HCT116 (cell line): ENCODE measurements at regions not wholly inside any gene's neighbourhood (a gene's known extent, or its start where the extent isn't known, plus 50 kb on each side); places are given as distances from the start of the nearest gene placed in this dataset.

Experiments
- ATAC-seq: fragments of 200-7000 bp; cut with Tn5 transposase; 2 replicates; pipeline ENCODE4 v1.9.1; 2020; ENCODE audit warnings: mild to moderate bottlenecking, moderate library complexity
- BruUV-seq: library from RNA; stranded (reverse); fragments of 400-500 nt; replicated peaks from 2 replicates; lab custom pipeline; 2021; lab: Mats Ljungman, UMichigan
- CTCF ChIA-PET: fragments of 300-600 bp; sonication (Branson Sonifier 250); formaldehyde crosslinking; loops from one replicate; lab custom pipeline; 2021; ENCODE audit warnings: antibody characterized with exemption; lab: Charles Lee
- POLR2A ChIA-PET: fragments of 300-600, 350-600 bp; sonication (Branson Sonifier 250); formaldehyde crosslinking; loops from one replicate; lab custom pipeline; 2021; ENCODE audit warnings: antibody characterized with exemption; lab: Charles Lee
- RAD21 ChIA-PET, 2 experiments: fragments of 300-600 bp; sonication (Branson Sonifier 250); formaldehyde crosslinking; loops; one replicate each; lab custom pipeline; 2023; ENCODE audit warnings: low total read pairs in 2 of 2; ENCODE audit not compliant: uncharacterized antibody in 2 of 2, unreplicated experiment in 2 of 2, low non-redundant PET in 1 of 2; lab: Charles Lee
- DNase-seq: peaks from one replicate; pipeline ENCODE4 v3.0.0-alpha.2; 2010; ENCODE audit warnings: low read depth, low spot score
- H2AFZ ChIP-seq: fragments of 200-600 bp; shearing (Covaris generic), sonication (generic); 2 replicates; pipeline ENCODE4 v1.6.1; 2017; ENCODE audit warnings: low read depth, mixed run types, mixed read lengths, antibody characterized with exemption, low read length; ENCODE audit not compliant: poor library complexity, severe bottlenecking
- H3K27ac ChIP-seq: 2 replicates; pipeline ENCODE4 v1.5.1; 2012; ENCODE audit warnings: low read depth, low read length
- H3K27me3 ChIP-seq: fragments of 200-600 bp; sonication (generic); 2 replicates; pipeline ENCODE4 v1.6.1; 2016; ENCODE audit warnings: mixed run types, low read length, mixed read lengths; ENCODE audit not compliant: insufficient read depth
- H3K36me3 ChIP-seq, 2 experiments: fragments of 200-500 bp in 1 of 2; fragments of 200-600 bp in 1 of 2; sonication (Bioruptor generic) in 1 of 2; sonication (generic) in 1 of 2; 2 replicates each; pipeline versions ENCODE4 v1.5.1 to v1.6.1; 2014 to 2016; ENCODE audit warnings: low read length in 2 of 2, inconsistent platforms in 1 of 2, mixed read lengths in 1 of 2, mixed run types in 1 of 2; ENCODE audit not compliant: insufficient read depth in 2 of 2, control insufficient read depth in 1 of 2
- H3K4me1 ChIP-seq, 2 experiments: fragments of 200-600 bp in 1 of 2; sonication (generic) in 1 of 2; 2 replicates each; pipeline versions ENCODE4 v1.5.1 to v1.6.1; 2012 to 2017; ENCODE audit warnings: low read length in 2 of 2, inconsistent platforms in 1 of 2, mild to moderate bottlenecking in 1 of 2, mixed read lengths in 1 of 2, mixed run types in 1 of 2, moderate library complexity in 1 of 2; ENCODE audit not compliant: insufficient read depth in 2 of 2, control insufficient read depth in 1 of 2
- H3K4me2 ChIP-seq: fragments of 200-600 bp; sonication (generic); 2 replicates; pipeline ENCODE4 v1.6.1; 2017; ENCODE audit warnings: mixed run types, low read length, mixed read lengths
- H3K4me3 ChIP-seq, 2 experiments: fragments of 200-600 bp in 1 of 2; sonication (generic) in 1 of 2; replicated peaks in 1 of 2; 2 replicates each; pipeline ENCODE4 v1.5.1; 2011 to 2016; ENCODE audit warnings: low read length in 2 of 2, control low read depth in 1 of 2, low read depth in 1 of 2, mild to moderate bottlenecking in 1 of 2, mixed read lengths in 1 of 2, mixed run types in 1 of 2
- H3K79me2 ChIP-seq: fragments of 200-600 bp; sonication (generic); 2 replicates; pipeline ENCODE4 v1.6.1; 2017; ENCODE audit warnings: mild to moderate bottlenecking, mixed run types, low read length, moderate library complexity, mixed read lengths; ENCODE audit not compliant: insufficient read depth
- H3K9ac ChIP-seq: fragments of 200-600 bp; sonication (generic); 2 replicates; pipeline ENCODE4 v1.6.1; 2016; ENCODE audit warnings: low read length, mixed read lengths
- H3K9me2 ChIP-seq: fragments of 200-600 bp; sonication (generic), shearing (Covaris generic); 2 replicates; pipeline ENCODE4 v1.6.1; 2017; ENCODE audit warnings: mixed run types, mild to moderate bottlenecking, moderate library complexity; ENCODE audit not compliant: insufficient read depth
- H3K9me3 ChIP-seq, 2 experiments: fragments of 200-500 bp in 1 of 2; fragments of 200-600 bp in 1 of 2; sonication (Bioruptor generic) in 1 of 2; sonication (generic) in 1 of 2; 2 replicates each; pipeline ENCODE4 v1.6.1; 2014 to 2017; ENCODE audit warnings: low read length in 2 of 2, mixed read lengths in 2 of 2, inconsistent platforms in 1 of 2, low read depth in 1 of 2, mild to moderate bottlenecking in 1 of 2, mixed run types in 1 of 2, moderate library complexity in 1 of 2; ENCODE audit not compliant: control insufficient read depth in 1 of 2, insufficient read depth in 1 of 2
- H4K20me1 ChIP-seq: fragments of 200-600 bp; sonication (generic), shearing (Covaris generic); 2 replicates; pipeline ENCODE4 v1.6.1; 2017; ENCODE audit warnings: mixed run types, mild to moderate bottlenecking, moderate library complexity; ENCODE audit not compliant: insufficient read depth
- CBX3 ChIP-seq: IDR thresholded peaks from 2 replicates; pipeline ENCODE4 v1.6.1; 2012; ENCODE audit warnings: low read depth
- EGR1 ChIP-seq: IDR thresholded peaks from 2 replicates; pipeline ENCODE4 v1.6.1; 2012; ENCODE audit warnings: low read depth
- ELF1 ChIP-seq: IDR thresholded peaks from 2 replicates; pipeline ENCODE4 v1.6.1; 2012; ENCODE audit warnings: low read depth, borderline replicate concordance
- EZH2phosphoT487 ChIP-seq: fragments of 200-600 bp; IDR thresholded peaks from 2 replicates; pipeline ENCODE4 v1.6.1; 2018; ENCODE audit warnings: antibody characterized with exemption, borderline replicate concordance
- FOSL1 ChIP-seq: IDR thresholded peaks from 2 replicates; pipeline ENCODE4 v1.6.1; 2012; ENCODE audit warnings: low read depth
- JUND ChIP-seq: IDR thresholded peaks from 2 replicates; pipeline ENCODE4 v1.6.1; 2012
- POLR2AphosphoS5 ChIP-seq: IDR thresholded peaks from 2 replicates; pipeline ENCODE4 v1.6.1; 2011; ENCODE audit warnings: mild to moderate bottlenecking, low read depth, low read length, moderate library complexity
- RAD21 ChIP-seq: IDR thresholded peaks from 2 replicates; pipeline ENCODE4 v1.6.1; 2012; ENCODE audit warnings: low read depth, mild to moderate bottlenecking
- REST ChIP-seq: IDR thresholded peaks from 2 replicates; pipeline ENCODE4 v1.6.1; 2012; ENCODE audit warnings: low read depth
- SIN3A ChIP-seq: IDR thresholded peaks from 2 replicates; pipeline ENCODE4 v1.6.1; 2012; ENCODE audit warnings: low read depth
- SP1 ChIP-seq: IDR thresholded peaks from 2 replicates; pipeline ENCODE4 v1.6.1; 2012; ENCODE audit warnings: low read depth
- SRF ChIP-seq: IDR thresholded peaks from 2 replicates; pipeline ENCODE4 v1.6.1; 2012; ENCODE audit warnings: low read depth
- TCF7L2 ChIP-seq: IDR thresholded peaks from 2 replicates; pipeline ENCODE4 v1.7.0; 2011; ENCODE audit warnings: borderline replicate concordance, inconsistent platforms; ENCODE audit not compliant: insufficient read depth, insufficient read length; ENCODE audit errors: extremely low read depth
- YY1 ChIP-seq: IDR thresholded peaks from 2 replicates; pipeline ENCODE4 v1.6.1; 2011; ENCODE audit warnings: low read length, low read depth, moderate library complexity, mild to moderate bottlenecking; ENCODE audit not compliant: insufficient replicate concordance; ENCODE audit errors: extremely low read depth
- ZFX ChIP-seq: fragments of 450-650 bp; IDR thresholded peaks from 2 replicates; pipeline ENCODE4 v1.6.1; 2017
- ZNF274 ChIP-seq: fragments of 200-500 bp; sonication (Bioruptor generic); IDR thresholded peaks from 2 replicates; pipeline ENCODE4 v1.6.1; 2014; ENCODE audit warnings: mild to moderate bottlenecking, low read depth, low read length, inconsistent platforms
- intact Hi-C: fragments of 100-400 bp; cut with micrococcal nuclease; formaldehyde crosslinking; loops from 2 replicates; pipeline ENCODE4 v1.10.0; 2022

DNA sequence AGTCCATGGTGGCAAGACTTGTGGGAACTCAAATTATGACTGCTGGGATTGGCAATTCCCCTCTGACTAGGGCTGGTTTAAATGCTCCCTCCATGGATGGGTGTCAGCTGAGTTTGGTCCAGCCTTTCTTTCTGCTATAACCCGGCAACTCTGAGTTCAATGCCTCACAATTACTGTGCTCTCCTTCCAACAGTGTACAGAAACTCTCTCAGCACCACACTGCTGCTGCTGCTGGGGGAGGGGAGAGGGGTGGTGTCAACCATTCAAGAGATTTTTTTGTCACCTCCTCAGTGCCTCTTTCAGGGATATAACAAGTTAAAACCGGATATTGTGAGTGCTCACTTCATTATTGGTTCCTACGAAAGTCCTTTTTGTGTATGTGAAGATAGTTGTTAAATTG, 830.3 kb upstream of the NXPH2 start:
- no peaks in the 10 kb centered on the region for H3K9me2 ChIP-seq
- no peak overlapping the region for H3K9ac ChIP-seq
- no peak for ATAC-seq
- no peaks in the 10 kb centered on the region for H4K20me1 ChIP-seq
- CTCF ChIA-PET: no interaction called here
- no peak overlapping the region for H3K27ac ChIP-seq
- POLR2A ChIA-PET: no interaction called here
- no peaks in the 10 kb centered on the region for H3K79me2 ChIP-seq
- no peaks in the 10 kb centered on the region for H3K36me3 ChIP-seq
- intact Hi-C loops: no loop called here
- RAD21 ChIA-PET: no interaction called here
- H3K4me1 ChIP-seq: no peaks in the 10 kb centered on the region
- no peak overlapping the region for H2AFZ ChIP-seq
- no peak for DNase-seq
- no peak overlapping the region for H3K4me2 ChIP-seq
- H3K27me3 ChIP-seq: no peaks in the 10 kb centered on the region
- TF ChIP-seq FOSL1 (no peak), TCF7L2 (no peak), SRF (no peak), RAD21 (no peak), EZH2phosphoT487 (no peak), ELF1 (no peak), ZNF274 (no peak), SIN3A (no peak), EGR1 (no peak), JUND (no peak), SP1 (no peak), ZFX (no peak), YY1 (no peak), REST (no peak), POLR2AphosphoS5 (no peak), CBX3 (no peak)
- H3K9me3 ChIP-seq: no peaks in the 10 kb centered on the region
- no TSS peak for BruUV-seq
- H3K4me3 ChIP-seq: no peak overlapping the region
